ENCODE measurements at regions not wholly inside any gene's neighbourhood (a gene's known extent, or its start where the extent isn't known, plus 50 kb on each side); places are given as distances from the start of the nearest gene placed in this dataset.
"Not testable (repeated sequence)": the region's sequence is repeated elsewhere in the genome, so short reads cannot be mapped to it uniquely, and the experiment has no call there.

DNA sequence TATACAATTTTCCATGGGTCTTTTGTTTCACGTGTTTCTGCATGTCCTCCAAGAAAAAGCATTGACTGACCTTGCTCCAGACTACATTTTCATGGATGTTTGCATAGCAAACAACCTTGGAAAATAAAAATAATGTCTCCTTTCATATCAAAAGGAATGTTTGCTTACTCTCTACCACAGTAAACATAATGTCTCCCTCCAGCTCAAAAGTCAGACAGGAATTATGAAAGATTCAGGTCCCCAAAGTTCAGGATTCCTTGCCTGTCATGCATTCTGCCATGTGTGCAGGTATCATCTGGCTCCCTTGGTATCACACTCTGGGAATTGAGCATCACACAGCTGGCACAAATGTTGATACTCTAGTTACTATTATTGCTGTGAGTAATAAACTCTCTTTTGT is 103.1 kb upstream of the ZC3H15 start:
- no peak for ATAC-seq (ENCODE audit: insufficient read depth, low FRiP score)

DNA sequence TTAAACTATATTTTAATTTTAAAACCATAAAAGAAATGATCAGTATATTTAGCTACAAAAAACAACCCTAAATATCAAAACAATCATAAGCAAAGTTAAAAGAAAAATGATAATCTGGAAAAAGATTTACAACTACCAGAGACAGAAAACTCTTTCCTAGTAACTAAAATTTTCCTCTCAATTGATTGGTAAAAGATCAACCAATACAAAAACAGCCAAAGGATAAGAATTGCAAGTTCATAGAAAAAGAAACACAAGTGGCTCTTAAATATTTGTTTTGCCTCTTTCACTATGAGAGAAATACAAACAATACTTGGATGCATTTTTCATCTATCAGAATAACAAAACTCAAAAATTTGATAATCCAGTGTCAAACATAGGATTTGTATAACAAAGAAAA is 101.8 kb upstream of the ZC3H15 start:
- Histone ChIP-seq H3K27ac (ENCODE audit: low read depth in 1 of 2, low read length in 1 of 2) (no peak overlapping the region), H3K4me1 (ENCODE audit: control insufficient read depth in 5 of 5, insufficient read depth in 5 of 5, low read length in 5 of 5) (no peaks in the 10 kb centered on the region), H3K9me3 (ENCODE audit: control insufficient read depth in 4 of 4, insufficient read depth in 3 of 4, low read length in 3 of 4) (peaks cover 0 to 14% (median 4%) of the 10 kb centered on the region in 4 donors), H3K4me3 (no peak overlapping the region), H3K9ac (ENCODE audit: insufficient read depth in 1 of 2, low read length in 2 of 2) (no peak overlapping the region), H3K27me3 (ENCODE audit: control insufficient read depth in 3 of 3, insufficient read depth in 3 of 3, low read length in 2 of 3) (no peaks in the 10 kb centered on the region), H3K36me3 (ENCODE audit: control insufficient read depth in 4 of 4, insufficient read depth in 4 of 4, low read length in 4 of 4) (no peaks in the 10 kb centered on the region)
- ATAC-seq (ENCODE audit: insufficient read depth, low FRiP score), result no peak
- TF ChIP-seq, protein P1, sequence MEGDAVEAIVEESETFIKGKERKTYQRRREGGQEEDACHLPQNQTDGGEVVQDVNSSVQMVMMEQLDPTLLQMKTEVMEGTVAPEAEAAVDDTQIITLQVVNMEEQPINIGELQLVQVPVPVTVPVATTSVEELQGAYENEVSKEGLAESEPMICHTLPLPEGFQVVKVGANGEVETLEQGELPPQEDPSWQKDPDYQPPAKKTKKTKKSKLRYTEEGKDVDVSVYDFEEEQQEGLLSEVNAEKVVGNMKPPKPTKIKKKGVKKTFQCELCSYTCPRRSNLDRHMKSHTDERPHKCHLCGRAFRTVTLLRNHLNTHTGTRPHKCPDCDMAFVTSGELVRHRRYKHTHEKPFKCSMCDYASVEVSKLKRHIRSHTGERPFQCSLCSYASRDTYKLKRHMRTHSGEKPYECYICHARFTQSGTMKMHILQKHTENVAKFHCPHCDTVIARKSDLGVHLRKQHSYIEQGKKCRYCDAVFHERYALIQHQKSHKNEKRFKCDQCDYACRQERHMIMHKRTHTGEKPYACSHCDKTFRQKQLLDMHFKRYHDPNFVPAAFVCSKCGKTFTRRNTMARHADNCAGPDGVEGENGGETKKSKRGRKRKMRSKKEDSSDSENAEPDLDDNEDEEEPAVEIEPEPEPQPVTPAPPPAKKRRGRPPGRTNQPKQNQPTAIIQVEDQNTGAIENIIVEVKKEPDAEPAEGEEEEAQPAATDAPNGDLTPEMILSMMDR (IDR thresholded peaks at IDR 0.05; ENCODE audit: control extremely low read depth, extremely low read depth), result no peak
- DNase-seq, result no peak

More for the DNA sequence above, 103.1 kb upstream of the ZC3H15 start:
- peaks cover 0 to 14% (median 4%) of the 10 kb centered on the region in 4 donors for H3K9me3 ChIP-seq (ENCODE audit: control insufficient read depth in 4 of 4, insufficient read depth in 3 of 4, low read length in 3 of 4)
- WGBS, 2 donors, result 69 to 89% methylated on average over 1 of the region's 1 CpG
- H3K4me1 ChIP-seq (ENCODE audit: control insufficient read depth in 5 of 5, insufficient read depth in 5 of 5, low read length in 5 of 5), result no peaks in the 10 kb centered on the region
- no peaks in the 10 kb centered on the region for H3K36me3 ChIP-seq (ENCODE audit: control insufficient read depth in 4 of 4, insufficient read depth in 4 of 4, low read length in 4 of 4)
- no peak overlapping the region for H3K4me3 ChIP-seq
- no peak overlapping the region for H3K9ac ChIP-seq (ENCODE audit: insufficient read depth in 1 of 2, low read length in 2 of 2)
- no peak overlapping the region for H3K27ac ChIP-seq (ENCODE audit: low read depth in 1 of 2, low read length in 1 of 2)
- TF ChIP-seq, protein P1 (IDR thresholded peaks at IDR 0.05; ENCODE audit: control extremely low read depth, extremely low read depth), result no peak
- DNase-seq, result no peak
- no peaks in the 10 kb centered on the region for H3K27me3 ChIP-seq (ENCODE audit: control insufficient read depth in 3 of 3, insufficient read depth in 3 of 3, low read length in 2 of 3)

DNA sequence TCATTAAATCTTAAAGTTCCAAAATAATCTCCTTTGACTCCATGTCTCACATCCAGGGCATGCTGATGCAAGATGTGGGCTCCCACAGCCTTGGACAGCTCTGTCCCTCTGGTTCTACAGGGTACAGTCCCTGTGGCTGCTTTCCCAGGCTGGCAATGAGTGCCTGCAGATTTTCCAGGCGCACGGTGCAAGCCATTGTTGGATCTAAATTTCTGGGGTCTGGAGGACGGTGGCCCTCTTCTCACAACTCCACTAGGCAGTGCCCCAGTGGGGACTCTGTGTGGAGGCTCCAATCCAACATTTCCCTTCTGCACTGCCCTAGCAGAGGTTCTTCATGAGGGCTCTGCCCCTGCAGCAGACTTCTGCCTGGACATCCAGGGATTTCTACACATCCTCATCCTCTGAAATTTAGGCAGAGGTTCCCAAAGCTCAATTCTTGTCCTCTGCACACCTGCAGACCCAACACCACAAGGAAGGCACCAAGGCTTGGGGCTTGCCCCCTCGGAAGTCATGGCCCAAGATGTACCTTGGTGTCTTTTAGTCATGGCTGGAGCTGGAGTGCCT is 100.3 kb upstream of the ZC3H15 start:
- WGBS, 2 donors, result 94 to 95% methylated on average over 4 of the region's 4 CpGs
- not testable (repeated sequence) for DNase-seq; H3K36me3 ChIP-seq (ENCODE audit: control insufficient read depth in 4 of 4, insufficient read depth in 4 of 4, low read length in 4 of 4); H3K9ac ChIP-seq (ENCODE audit: insufficient read depth in 1 of 2, low read length in 2 of 2); ATAC-seq (ENCODE audit: insufficient read depth, low FRiP score); H3K27me3 ChIP-seq (ENCODE audit: control insufficient read depth in 3 of 3, insufficient read depth in 3 of 3, low read length in 2 of 3); H3K4me1 ChIP-seq (ENCODE audit: control insufficient read depth in 5 of 5, insufficient read depth in 5 of 5, low read length in 5 of 5); H3K27ac ChIP-seq (ENCODE audit: low read depth in 1 of 2, low read length in 1 of 2); H3K4me3 ChIP-seq
- H3K9me3 ChIP-seq (ENCODE audit: control insufficient read depth in 4 of 4, insufficient read depth in 3 of 4, low read length in 3 of 4), result peaks cover 0 to 14% (median 4%) of the 10 kb centered on the region in 4 donors

DNA sequence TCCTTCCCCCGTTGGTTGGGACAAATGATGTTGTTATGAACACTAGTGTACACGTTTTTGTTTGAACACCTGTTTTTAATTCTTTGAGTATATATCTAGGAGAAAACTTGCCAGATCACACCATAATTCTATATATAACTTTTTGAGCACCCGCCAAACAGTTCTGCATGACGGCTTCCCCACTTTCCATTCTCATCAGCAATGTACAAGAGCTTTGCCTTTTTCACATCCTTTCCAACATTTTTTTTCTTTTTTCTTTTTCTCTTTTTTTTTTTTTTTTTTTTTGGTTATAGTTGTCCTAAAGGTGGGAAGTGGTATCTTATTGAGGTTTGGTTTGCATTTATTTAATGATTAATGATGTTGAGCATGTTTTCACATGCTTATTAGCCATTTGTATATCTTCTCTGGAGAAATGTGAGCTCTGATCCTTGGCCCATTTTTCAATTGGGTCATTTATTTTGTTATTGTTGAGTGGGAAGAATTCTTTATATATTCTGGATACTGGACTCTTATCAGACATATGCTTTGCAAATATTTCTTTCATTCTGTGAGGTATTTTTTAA is 86.9 kb upstream of the ZC3H15 start:
- Histone ChIP-seq H3K4me1 (ENCODE audit: control insufficient read depth in 5 of 5, insufficient read depth in 5 of 5, low read length in 5 of 5) (no peaks in the 10 kb centered on the region), H3K4me3 (no peak overlapping the region), H3K27me3 (ENCODE audit: control insufficient read depth in 3 of 3, insufficient read depth in 3 of 3, low read length in 2 of 3) (no peaks in the 10 kb centered on the region), H3K27ac (ENCODE audit: low read depth in 1 of 2, low read length in 1 of 2) (no peak overlapping the region), H3K36me3 (ENCODE audit: control insufficient read depth in 4 of 4, insufficient read depth in 4 of 4, low read length in 4 of 4) (no peaks in the 10 kb centered on the region), H3K9me3 (ENCODE audit: control insufficient read depth in 4 of 4, insufficient read depth in 3 of 4, low read length in 3 of 4) (peaks cover 0 to 2% (median 0%) of the 10 kb centered on the region in 4 donors), H3K9ac (ENCODE audit: insufficient read depth in 1 of 2, low read length in 2 of 2) (no peak overlapping the region)
- TF ChIP-seq, protein P1 (IDR thresholded peaks at IDR 0.05; ENCODE audit: control extremely low read depth, extremely low read depth), result no peak
- DNase-seq (no peak), ATAC-seq (ENCODE audit: insufficient read depth, low FRiP score) (no peak)
- 78 to 84% methylated on average over 4 of the region's 4 CpGs for WGBS, 2 donors

All from lung (tissue), 11 donors.